HG03521 (cell line): ENCODE measurements at regions not wholly inside any gene's neighbourhood (a gene's known extent, or its start where the extent isn't known, plus 50 kb on each side); places are given as distances from the start of the nearest gene placed in this dataset.
A peak's percentile ranks its signal among the peaks of the same experiment; 100 is the strongest.

Experiments used
- ATAC-seq: cut with Tn5 transposase; IDR thresholded peaks from one replicate; pipeline ENCODE4 v1.9.1; 2021; ENCODE audit warnings: mild to moderate bottlenecking, moderate library complexity; ENCODE audit not compliant: unreplicated experiment

GRCh38 chr6:16978686-16979085 is 123.2 kb upstream of the STMND1 start:
- ATAC-seq: no peak

GRCh38 chr6:16976385-16977183 is 125.3 kb upstream of the STMND1 start:
- no peak for ATAC-seq

- no peak for ATAC-seq
These were observed 127.0 kb upstream of the STMND1 start for GRCh38 chr6:16974704-16975359.

GRCh38 chr6:16974387-16974673 is 127.5 kb upstream of the STMND1 start:
- no peak for ATAC-seq

GRCh38 chr6:16973545-16974386 is 128.1 kb upstream of the STMND1 start:
- ATAC-seq: no peak

GRCh38 chr6:16973051-16973450 is 128.8 kb upstream of the STMND1 start:
- no peak for ATAC-seq

GRCh38 chr6:16972535-16972934 is 129.3 kb upstream of the STMND1 start:
- ATAC-seq: no peak

- no peak for ATAC-seq
These were observed 131.9 kb upstream of the STMND1 start for GRCh38 chr6:16969699-16970655.

GRCh38 chr6:16968101-16968500 is 133.7 kb upstream of the STMND1 start:
- no peak for ATAC-seq

- no peak for ATAC-seq
These were observed 134.4 kb upstream of the STMND1 start for GRCh38 chr6:16967470-16967817.

- no peak for ATAC-seq
These were observed 134.9 kb upstream of the STMND1 start for GRCh38 chr6:16966791-16967469.

- ATAC-seq: no peak
These were observed 136.2 kb upstream of the STMND1 start for GRCh38 chr6:16965689-16966088.

- ATAC-seq: peak; percentile 90
These were observed 137.0 kb upstream of the STMND1 start for GRCh38 chr6:16964553-16965499.

GRCh38 chr6:16961577-16961976 is 140.3 kb upstream of the STMND1 start:
- ATAC-seq: no peak

GRCh38 chr6:16959789-16960188 is 142.1 kb upstream of the STMND1 start:
- no peak for ATAC-seq

- ATAC-seq: no peak
These were observed 145.5 kb upstream of the STMND1 start for GRCh38 chr6:16956361-16956760.

- ATAC-seq: no peak
These were observed 146.0 kb upstream of the STMND1 start for GRCh38 chr6:16955899-16956298.

- ATAC-seq: no peak
These were observed 147.9 kb upstream of the STMND1 start for GRCh38 chr6:16953905-16954304.

- no peak for ATAC-seq
These were observed 148.4 kb upstream of the STMND1 start for GRCh38 chr6:16953446-16953845.
